ENCODE measurements at regions not wholly inside any gene's neighbourhood (a gene's known extent, or its start where the extent isn't known, plus 50 kb on each side); places are given as distances from the start of the nearest gene placed in this dataset.
"Not testable (repeated sequence)": the region's sequence is repeated elsewhere in the genome, so short reads cannot be mapped to it uniquely, and the experiment has no call there.

- in situ Hi-C loops (cut with MboI; ENCODE audit: low sequenced_read_pairs), result no loop called here
Measured at GRCh38 chr4:138113819-138114400, 128.2 kb downstream of the SLC7A11 start.

- in situ Hi-C loops (cut with MboI; ENCODE audit: low sequenced_read_pairs), result not testable (repeated sequence)
Measured at GRCh38 chr4:138112890-138113289, 129.3 kb downstream of the SLC7A11 start.

GRCh38 chr4:138112389-138112788 is 129.8 kb downstream of the SLC7A11 start:
- in situ Hi-C loops (cut with MboI; ENCODE audit: low sequenced_read_pairs), result no loop called here

GRCh38 chr4:138111462-138112000 is 130.6 kb downstream of the SLC7A11 start:
- in situ Hi-C loops (cut with MboI; ENCODE audit: low sequenced_read_pairs), result no loop called here

GRCh38 chr4:138110815-138111214 is 131.3 kb downstream of the SLC7A11 start:
- in situ Hi-C loops (cut with MboI; ENCODE audit: low sequenced_read_pairs), result no loop called here

GRCh38 chr4:138107023-138107422 is 135.1 kb downstream of the SLC7A11 start:
- in situ Hi-C loops (cut with MboI; ENCODE audit: low sequenced_read_pairs), result no loop called here

GRCh38 chr4:138105331-138105730 is 136.8 kb downstream of the SLC7A11 start:
- in situ Hi-C loops (cut with MboI; ENCODE audit: low sequenced_read_pairs), result no loop called here

- in situ Hi-C loops (cut with MboI; ENCODE audit: low sequenced_read_pairs), result no loop called here
Measured at GRCh38 chr4:138104284-138104680, 137.9 kb downstream of the SLC7A11 start.

GRCh38 chr4:138103597-138104283 is 138.4 kb downstream of the SLC7A11 start:
- in situ Hi-C loops (cut with MboI; ENCODE audit: low sequenced_read_pairs), result no loop called here

- in situ Hi-C loops (cut with MboI; ENCODE audit: low sequenced_read_pairs), result no loop called here
Measured at GRCh38 chr4:138099385-138099784, 142.8 kb downstream of the SLC7A11 start.

- in situ Hi-C loops (cut with MboI; ENCODE audit: low sequenced_read_pairs), result no loop called here
Measured at GRCh38 chr4:138097912-138098600, 144.1 kb downstream of the SLC7A11 start.

GRCh38 chr4:138096384-138097062 is 145.6 kb downstream of the SLC7A11 start:
- in situ Hi-C loops (cut with MboI; ENCODE audit: low sequenced_read_pairs), result no loop called here

GRCh38 chr4:138095378-138095777 is 146.8 kb downstream of the SLC7A11 start:
- in situ Hi-C loops (cut with MboI; ENCODE audit: low sequenced_read_pairs), result no loop called here

GRCh38 chr4:138092060-138092459 is 150.1 kb downstream of the SLC7A11 start:
- in situ Hi-C loops (cut with MboI; ENCODE audit: low sequenced_read_pairs), result no loop called here

- in situ Hi-C loops (cut with MboI; ENCODE audit: low sequenced_read_pairs), result no loop called here
Measured at GRCh38 chr4:138090918-138091676, 151.1 kb downstream of the SLC7A11 start.

GRCh38 chr4:138090150-138090917 is 151.8 kb downstream of the SLC7A11 start:
- in situ Hi-C loops (cut with MboI; ENCODE audit: low sequenced_read_pairs), result no loop called here

GRCh38 chr4:138088449-138089208 is 153.5 kb downstream of the SLC7A11 start:
- in situ Hi-C loops (cut with MboI; ENCODE audit: low sequenced_read_pairs), result no loop called here

- in situ Hi-C loops (cut with MboI; ENCODE audit: low sequenced_read_pairs), result no loop called here
Measured at GRCh38 chr4:138087066-138087719, 155.0 kb downstream of the SLC7A11 start.

- in situ Hi-C loops (cut with MboI; ENCODE audit: low sequenced_read_pairs), result no loop called here
Measured at GRCh38 chr4:138086611-138087041, 155.5 kb downstream of the SLC7A11 start.
